Naive B cell (primary cell): ENCODE measurements at regions not wholly inside any gene's neighbourhood (a gene's known extent, or its start where the extent isn't known, plus 50 kb on each side); places are given as distances from the start of the nearest gene placed in this dataset.
A peak's percentile ranks its signal among the peaks of the same experiment; 100 is the strongest.

Experiments used
- ATAC-seq, 2 donors: fragments of 150-1000 bp; cut with Tn5 transposase; 2 replicates each; pipeline ENCODE4 v1.10.0; 2021; ENCODE audit warnings: low read depth in 2 of 2, mild to moderate bottlenecking in 2 of 2, moderate library complexity in 2 of 2
- DNase-seq: peaks from one replicate; pipeline ENCODE4 v3.0.0; 2022
- H3K27ac Mint-ChIP-seq, 6 donors: one replicate each; pipeline ENCODE4 v1.8.0; 2020 to 2022; ENCODE audit warnings: mild to moderate bottlenecking in 6 of 6, mixed read lengths in 6 of 6, moderate library complexity in 5 of 6, inconsistent platforms in 2 of 6
- H3K27me3 Mint-ChIP-seq, 3 donors: one replicate each; pipeline ENCODE4 v1.8.0; 2021 to 2022; ENCODE audit warnings: mixed read lengths in 3 of 3, mild to moderate bottlenecking in 1 of 3
- H3K36me3 Mint-ChIP-seq, 2 donors: one replicate each; pipeline ENCODE4 v1.8.0; 2020 to 2022; ENCODE audit warnings: mixed read lengths in 2 of 2, inconsistent platforms in 1 of 2, mild to moderate bottlenecking in 1 of 2
- H3K4me1 Mint-ChIP-seq, 3 donors: one replicate each; pipeline ENCODE4 v1.8.0; 2020 to 2022; ENCODE audit warnings: mixed read lengths in 3 of 3, inconsistent platforms in 1 of 3, mild to moderate bottlenecking in 1 of 3, moderate library complexity in 1 of 3
- H3K4me3 Mint-ChIP-seq, 8 donors: one replicate each; pipeline ENCODE4 v1.8.0; 2020 to 2022; ENCODE audit warnings: mild to moderate bottlenecking in 8 of 8, mixed read lengths in 8 of 8, moderate library complexity in 8 of 8, inconsistent platforms in 2 of 8
- H3K9me3 Mint-ChIP-seq, 7 donors: one replicate each; pipeline ENCODE4 v1.8.0; 2020 to 2022; ENCODE audit warnings: mixed read lengths in 7 of 7, mild to moderate bottlenecking in 5 of 7, inconsistent platforms in 2 of 7, moderate library complexity in 1 of 7

DNA sequence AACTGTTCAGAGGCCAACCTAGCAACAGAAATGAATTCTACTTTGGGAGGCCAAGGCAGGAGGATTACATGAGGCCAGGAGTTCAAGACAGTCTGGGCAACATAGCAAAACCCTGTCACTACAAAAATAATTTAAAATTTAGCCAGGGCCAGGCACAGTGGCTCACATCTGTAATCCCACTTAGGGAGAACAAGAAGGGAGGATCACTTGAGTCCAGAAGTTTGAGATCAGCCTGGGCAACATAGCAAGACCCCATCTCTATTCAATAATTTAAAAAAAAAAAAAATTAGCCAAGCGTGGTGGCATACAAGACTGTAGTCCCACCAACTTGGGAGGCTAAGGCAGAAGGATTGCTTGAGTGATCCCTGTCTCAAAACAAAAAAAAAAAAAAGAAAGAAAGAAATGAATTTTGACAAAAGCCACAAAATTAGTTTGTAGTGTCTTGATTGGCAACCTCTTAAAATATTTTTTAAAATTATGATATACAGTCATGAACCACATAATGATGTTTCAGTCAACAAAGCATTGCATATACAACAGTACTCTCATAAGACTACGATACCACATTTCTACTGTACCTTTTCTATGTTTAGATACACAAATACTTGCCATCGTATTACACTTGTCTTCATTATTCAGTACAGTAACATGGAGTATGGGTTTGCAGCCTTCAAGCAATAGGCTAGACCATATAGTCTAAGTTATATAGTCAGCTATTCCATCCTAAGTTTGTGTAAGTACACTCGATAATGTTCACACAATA is 130.7 kb downstream of the ZFP36L2 start:
- Mint-ChIP-seq H3K4me3 (no peak overlapping the region), H3K36me3 (no peaks in the 10 kb centered on the region), H3K27ac (peak overlapping the region in 1 of 6 donors; percentile 22), H3K4me1 (peaks cover 11 to 16% (median 14%) of the 10 kb centered on the region in 3 donors), H3K27me3 (peaks cover 0 to 6% (median 0%) of the 10 kb centered on the region in 3 donors), H3K9me3 (peaks cover 0 to 22% (median 12%) of the 10 kb centered on the region in 7 donors)
- DNase-seq (no peak), ATAC-seq (no peak)

DNA sequence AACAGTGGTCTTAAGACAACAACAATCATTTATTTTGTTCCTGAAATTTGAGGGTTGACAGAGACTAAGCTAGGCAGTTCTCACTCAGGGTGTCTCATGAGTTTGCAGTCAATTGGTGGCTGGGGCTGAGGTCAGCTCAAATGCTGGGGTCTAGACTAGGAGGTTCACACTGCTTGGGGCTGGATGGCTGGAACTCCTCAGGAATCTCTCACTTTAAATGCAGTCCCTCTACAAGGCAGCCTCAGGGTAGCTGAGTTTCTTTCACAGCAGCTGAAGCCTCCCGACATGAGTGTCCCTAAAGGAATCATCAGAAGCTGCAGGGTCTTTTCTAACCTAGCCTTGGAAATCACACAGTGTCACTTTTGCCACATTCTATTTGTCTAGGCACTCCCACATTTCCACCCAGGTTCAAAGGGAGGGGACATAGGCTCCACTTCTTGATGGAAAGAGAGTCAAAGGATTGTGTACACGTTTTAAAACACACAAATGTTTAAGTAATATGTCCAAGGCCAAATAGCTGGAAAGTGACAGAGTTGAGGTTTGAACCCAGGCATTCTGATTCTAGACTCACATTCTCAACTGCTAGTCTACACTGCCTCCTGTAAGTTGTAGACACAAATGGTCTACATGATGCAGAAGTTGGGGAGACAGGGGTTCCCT is 133.8 kb downstream of the ZFP36L2 start:
- peak overlapping the region in 1 of 6 donors; percentile 11 for H3K27ac Mint-ChIP-seq
- peak overlapping the region in 1 of 8 donors; percentile 3 for H3K4me3 Mint-ChIP-seq
- no peaks in the 10 kb centered on the region for H3K36me3 Mint-ChIP-seq
- ATAC-seq (no peak), DNase-seq (no peak)
- H3K27me3 Mint-ChIP-seq, result peaks cover 0 to under 1% (median 0%) of the 10 kb centered on the region in 3 donors
- H3K9me3 Mint-ChIP-seq, result peaks cover 0 to 35% (median 22%) of the 10 kb centered on the region in 7 donors
- H3K4me1 Mint-ChIP-seq, result peaks cover 3 to 6% (median 5%) of the 10 kb centered on the region in 3 donors

DNA sequence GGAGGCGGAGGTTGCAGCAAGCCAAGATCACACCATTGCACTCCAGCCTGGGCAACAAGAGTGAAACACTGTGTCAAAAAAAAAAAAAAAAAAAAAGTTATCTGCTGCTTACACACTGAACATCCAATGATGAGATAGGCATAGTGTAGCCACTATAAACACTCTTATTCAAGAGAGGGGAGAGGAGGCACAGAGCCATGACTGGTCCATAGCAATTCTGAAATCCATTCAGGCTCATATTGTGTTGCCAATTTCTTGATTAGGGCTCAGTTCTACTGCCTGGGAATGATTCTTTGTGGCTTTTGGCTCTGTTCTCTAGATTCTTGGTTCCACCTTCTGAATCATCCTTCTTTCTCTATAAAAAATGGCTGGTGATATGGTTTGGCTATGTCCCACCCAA is 136.1 kb downstream of the ZFP36L2 start:
- H3K27ac Mint-ChIP-seq, result peak overlapping the region in 1 of 6 donors; percentile 2
- peaks cover 0 to 22% (median 14%) of the 10 kb centered on the region in 7 donors for H3K9me3 Mint-ChIP-seq
- no peaks in the 10 kb centered on the region for H3K36me3 Mint-ChIP-seq
- H3K4me3 Mint-ChIP-seq, result no peak overlapping the region
- peaks cover 0 to 5% (median 0%) of the 10 kb centered on the region in 3 donors for H3K27me3 Mint-ChIP-seq
- DNase-seq (no peak), ATAC-seq (no peak)
- peaks cover 0 to 5% (median 4%) of the 10 kb centered on the region in 3 donors for H3K4me1 Mint-ChIP-seq

DNA sequence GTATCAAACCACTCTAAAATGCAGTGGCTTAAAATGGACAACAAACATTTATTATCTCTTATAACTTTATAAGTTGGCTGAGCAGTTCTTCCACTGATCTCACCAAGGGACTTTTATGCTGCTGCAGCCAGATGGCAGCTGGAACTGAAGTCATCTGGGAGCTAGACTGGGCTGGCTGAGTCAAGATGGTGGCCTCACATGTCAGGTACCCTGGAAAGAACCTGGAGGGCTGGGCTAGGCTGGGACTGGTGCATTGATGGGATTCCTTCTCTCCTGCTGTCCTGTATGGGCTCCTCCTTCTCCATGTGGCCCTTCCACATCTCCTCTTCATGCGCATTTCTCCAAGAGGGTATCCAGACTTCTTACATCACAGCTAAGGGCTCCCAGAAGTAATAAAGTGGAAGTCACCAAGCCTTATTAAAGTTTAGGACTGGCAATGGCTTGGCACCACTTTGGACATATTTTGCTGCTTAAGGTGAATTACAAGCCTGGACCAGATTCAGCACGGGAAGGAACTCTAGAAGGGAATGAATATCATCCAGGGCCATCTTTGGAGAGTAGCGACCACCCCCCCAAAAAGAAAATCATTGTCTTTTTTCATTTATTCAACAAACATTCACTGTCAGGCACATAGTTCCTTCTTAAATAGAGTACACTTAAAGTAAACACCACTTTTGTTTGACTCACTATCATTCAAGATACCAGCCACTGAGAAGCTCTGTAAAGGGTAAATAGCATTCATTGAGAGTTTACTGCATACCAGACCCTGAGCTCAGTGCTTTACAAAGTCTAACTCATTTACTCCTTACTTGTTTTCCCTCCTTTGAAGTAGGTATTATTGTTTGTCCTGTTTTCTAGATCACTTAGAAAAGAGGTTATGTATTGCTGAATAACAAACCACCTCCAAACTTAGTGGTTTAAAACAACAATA is 138.0 kb downstream of the ZFP36L2 start:
- ATAC-seq (no peak), DNase-seq (no peak)
- H3K36me3 Mint-ChIP-seq, result no peaks in the 10 kb centered on the region
- peaks cover 0 to 22% (median 14%) of the 10 kb centered on the region in 7 donors for H3K9me3 Mint-ChIP-seq
- H3K27ac Mint-ChIP-seq, result peak overlapping the region in 1 of 6 donors; percentile 82
- H3K27me3 Mint-ChIP-seq, result peaks cover 0 to 5% (median 0%) of the 10 kb centered on the region in 3 donors
- H3K4me1 Mint-ChIP-seq, result peaks cover 0 to 8% (median 7%) of the 10 kb centered on the region in 3 donors
- no peak overlapping the region for H3K4me3 Mint-ChIP-seq

DNA sequence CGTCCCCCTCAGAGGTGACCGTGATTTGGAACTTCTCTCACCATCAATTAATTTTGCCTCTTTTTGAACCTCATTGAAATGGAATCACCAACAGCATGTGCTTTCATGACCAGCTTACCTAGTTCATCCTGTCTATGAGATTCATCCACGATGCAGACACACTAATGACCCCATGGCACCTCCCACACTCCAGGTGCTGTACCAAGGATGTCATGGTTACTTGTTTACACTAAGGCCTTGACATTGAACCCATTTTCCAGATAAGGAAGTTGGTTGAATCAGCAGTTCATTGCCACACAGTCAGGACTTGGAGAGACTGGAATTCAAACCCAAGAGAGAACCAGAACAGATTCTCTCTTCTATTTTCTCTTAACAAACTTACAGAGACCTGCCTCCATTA is 139.0 kb downstream of the ZFP36L2 start:
- Mint-ChIP-seq H3K36me3 (no peaks in the 10 kb centered on the region), H3K9me3 (peaks cover 0 to 22% (median 14%) of the 10 kb centered on the region in 7 donors), H3K4me1 (peaks cover 6 to 12% (median 8%) of the 10 kb centered on the region in 3 donors), H3K4me3 (no peak overlapping the region), H3K27me3 (peaks cover 0 to 5% (median 0%) of the 10 kb centered on the region in 3 donors), H3K27ac (peak overlapping the region in 2 of 6 donors; percentile 61 to 89)
- no peak for ATAC-seq
- no peak for DNase-seq

DNA sequence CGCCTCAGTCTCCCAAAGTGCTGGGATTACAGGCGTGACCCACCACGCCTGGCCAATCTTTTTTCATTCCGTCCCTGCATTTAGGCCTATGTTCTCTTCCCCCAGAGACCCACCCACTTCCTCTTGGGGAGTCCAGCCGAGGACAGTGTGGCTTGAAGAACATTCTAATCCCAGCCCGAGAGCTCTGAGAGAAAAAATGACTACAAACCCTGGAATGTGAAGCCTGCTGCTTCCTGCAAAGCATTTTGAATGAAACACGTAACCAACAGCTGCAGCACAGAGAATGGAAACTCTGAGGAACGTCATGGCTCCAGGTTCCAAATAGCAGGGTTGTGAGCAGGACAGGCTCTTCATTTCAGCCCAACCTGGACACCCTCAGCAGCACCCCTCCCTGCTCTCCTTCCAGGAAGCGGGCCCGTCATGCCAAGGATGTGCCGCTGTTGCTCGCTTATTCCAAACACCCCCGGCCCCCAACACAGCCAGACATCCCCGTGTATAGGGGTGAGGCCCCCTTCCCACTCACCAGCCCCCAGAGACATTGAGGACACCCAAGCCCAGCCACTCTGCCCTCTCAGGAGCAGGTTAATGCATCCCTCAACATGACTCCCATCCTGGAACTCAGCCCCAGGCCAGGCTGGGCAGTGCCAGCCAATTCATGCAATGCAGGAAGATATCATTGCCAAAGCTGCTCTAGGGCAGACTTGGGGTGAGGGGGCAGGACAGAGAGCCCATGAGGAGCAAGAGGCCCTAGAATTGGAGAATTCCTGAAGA is 139.8 kb downstream of the ZFP36L2 start:
- Mint-ChIP-seq H3K36me3 (no peaks in the 10 kb centered on the region), H3K4me1 (peaks cover 6 to 12% (median 8%) of the 10 kb centered on the region in 3 donors), H3K9me3 (peaks cover 0 to 22% (median 13%) of the 10 kb centered on the region in 7 donors), H3K4me3 (no peak overlapping the region), H3K27ac (peak overlapping the region in 1 of 6 donors; percentile 52), H3K27me3 (peaks cover 0 to 5% (median 0%) of the 10 kb centered on the region in 3 donors)
- DNase-seq, result no peak
- ATAC-seq, result no peak

DNA sequence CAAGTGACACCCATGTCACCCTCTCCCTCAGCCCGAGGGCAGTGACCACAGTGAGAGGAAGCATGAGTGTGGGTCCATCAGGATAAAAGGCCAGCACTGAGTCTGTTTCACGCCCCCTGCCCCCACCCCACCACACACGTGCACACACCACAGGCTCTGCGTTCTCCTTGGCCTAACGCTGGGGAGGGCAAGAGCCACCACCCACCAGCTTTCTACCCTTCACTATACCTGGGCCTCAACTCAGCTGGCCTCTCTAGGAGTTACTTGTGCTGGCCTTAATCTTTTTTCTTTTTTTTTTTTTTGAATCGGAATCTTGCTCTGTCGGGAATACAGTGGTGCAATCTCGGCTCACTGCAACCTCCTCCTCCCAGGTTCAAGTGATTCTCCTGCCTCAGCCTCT is 140.5 kb downstream of the ZFP36L2 start:
- peaks cover 0 to 15% (median 12%) of the 10 kb centered on the region in 7 donors for H3K9me3 Mint-ChIP-seq

DNA sequence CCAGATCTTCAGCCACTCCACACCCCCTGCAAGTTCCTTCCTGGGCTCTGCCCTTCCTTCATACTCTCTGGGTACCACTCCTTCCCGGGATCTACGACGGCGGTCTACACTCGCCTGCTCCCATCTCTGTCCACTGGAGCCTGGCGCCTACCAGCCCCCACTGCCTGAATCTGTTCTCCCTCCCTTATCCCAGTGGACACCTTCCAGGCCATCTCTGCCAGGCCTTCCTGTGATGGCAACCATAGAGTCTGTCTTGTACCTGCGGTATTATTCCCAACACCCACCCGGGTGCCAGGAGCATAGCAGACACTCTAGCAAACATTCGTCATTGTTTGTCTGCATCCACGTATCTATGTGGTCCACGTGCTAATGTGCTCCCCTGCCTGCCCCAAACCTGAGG is 140.9 kb downstream of the ZFP36L2 start:
- Mint-ChIP-seq H3K27me3 (peaks cover 0 to 5% (median 0%) of the 10 kb centered on the region in 3 donors), H3K9me3 (peaks cover 0 to 11% (median 7%) of the 10 kb centered on the region in 7 donors), H3K27ac (peak overlapping the region in 3 of 6 donors; percentile 34 to 71 (median 63)), H3K36me3 (no peaks in the 10 kb centered on the region), H3K4me1 (peaks cover 6 to 12% (median 8%) of the 10 kb centered on the region in 3 donors), H3K4me3 (no peak overlapping the region)
- ATAC-seq, result no peak
- DNase-seq, result no peak

More for the DNA sequence above, 140.5 kb downstream of the ZFP36L2 start:
- H3K4me3 Mint-ChIP-seq, result no peak overlapping the region
- peaks cover 6 to 12% (median 8%) of the 10 kb centered on the region in 3 donors for H3K4me1 Mint-ChIP-seq
- peaks cover 0 to 5% (median 0%) of the 10 kb centered on the region in 3 donors for H3K27me3 Mint-ChIP-seq
- ATAC-seq (no peak), DNase-seq (no peak)
- H3K27ac Mint-ChIP-seq, result no peak overlapping the region
- H3K36me3 Mint-ChIP-seq, result no peaks in the 10 kb centered on the region

DNA sequence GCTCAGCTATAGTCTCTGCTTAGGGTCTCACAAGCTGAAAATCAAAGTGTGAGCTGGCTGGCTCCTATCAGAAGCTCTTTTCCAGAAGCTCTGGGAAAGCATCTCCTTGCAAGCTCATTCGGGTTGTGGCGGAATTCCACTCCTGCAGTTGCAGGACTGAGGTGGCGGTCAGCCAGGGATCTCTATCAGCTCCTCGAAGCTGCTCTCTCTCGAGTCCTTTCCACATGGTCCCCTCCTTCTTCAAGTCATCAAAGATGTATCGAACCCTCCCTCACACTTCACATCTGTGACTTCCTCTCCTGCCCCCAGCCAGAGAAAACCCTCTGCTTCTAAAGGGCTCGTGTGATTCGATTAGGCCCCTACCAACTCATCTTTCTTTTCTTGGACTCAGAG is 141.7 kb downstream of the ZFP36L2 start:
- Mint-ChIP-seq H3K27ac (peak overlapping the region in 4 of 6 donors; percentile 19 to 90 (median 38)), H3K36me3 (no peaks in the 10 kb centered on the region), H3K9me3 (peaks cover 0 to 3% (median under 1%) of the 10 kb centered on the region in 7 donors), H3K27me3 (peaks cover 0 to 5% (median 0%) of the 10 kb centered on the region in 3 donors), H3K4me1 (peaks cover 6 to 20% (median 9%) of the 10 kb centered on the region in 3 donors), H3K4me3 (no peak overlapping the region)
- DNase-seq (no peak), ATAC-seq (no peak)

DNA sequence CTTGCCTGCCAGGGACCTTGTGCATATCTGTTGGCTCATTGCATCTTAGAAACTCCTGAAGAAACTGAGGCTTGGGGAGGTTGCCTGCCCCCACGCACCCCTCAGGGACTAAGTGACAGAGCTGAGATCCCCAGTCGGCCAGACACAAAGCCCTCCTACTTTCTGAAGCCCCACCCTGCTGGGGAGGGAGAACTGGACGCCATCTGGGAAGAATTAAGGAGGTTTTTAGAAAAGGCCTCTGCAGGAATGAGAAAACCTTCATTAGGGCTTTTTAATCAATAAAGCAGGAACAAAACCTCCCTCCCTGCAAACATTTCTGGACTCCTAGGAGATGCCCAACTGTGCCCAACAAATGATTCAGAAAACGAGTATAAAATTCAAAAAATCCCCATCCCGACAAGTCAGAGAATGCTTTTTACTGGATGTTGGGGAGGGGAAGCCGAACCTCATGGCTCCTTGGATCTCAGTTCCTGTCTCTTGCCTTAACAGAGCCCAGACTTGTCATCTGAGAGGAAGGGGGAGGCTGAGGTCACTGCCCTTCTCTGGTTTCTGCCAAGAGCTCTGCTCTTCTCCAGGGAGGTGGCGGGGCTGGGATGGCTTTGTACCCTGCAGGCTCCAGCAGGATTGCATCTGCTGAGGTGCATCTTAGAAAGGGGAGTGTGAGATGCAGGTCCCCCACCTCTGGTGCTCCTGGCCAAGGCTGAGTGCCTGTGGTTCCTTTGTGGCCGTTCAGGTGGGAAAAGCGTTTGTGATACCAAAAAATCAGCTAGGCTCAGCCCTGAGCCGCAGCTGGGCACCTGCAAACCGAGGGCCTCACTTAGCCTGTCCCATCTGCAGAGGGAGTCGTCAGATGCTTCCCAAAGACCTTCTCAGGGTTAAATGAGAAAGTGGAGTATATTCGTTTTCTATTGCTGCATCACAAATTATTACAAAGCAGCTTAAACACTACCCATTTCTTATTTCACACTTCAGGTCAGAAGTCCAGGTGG is 142.4 kb downstream of the ZFP36L2 start:
- H3K27me3 Mint-ChIP-seq, result peaks cover 0 to 5% (median 0%) of the 10 kb centered on the region in 3 donors
- DNase-seq, result no peak

DNA sequence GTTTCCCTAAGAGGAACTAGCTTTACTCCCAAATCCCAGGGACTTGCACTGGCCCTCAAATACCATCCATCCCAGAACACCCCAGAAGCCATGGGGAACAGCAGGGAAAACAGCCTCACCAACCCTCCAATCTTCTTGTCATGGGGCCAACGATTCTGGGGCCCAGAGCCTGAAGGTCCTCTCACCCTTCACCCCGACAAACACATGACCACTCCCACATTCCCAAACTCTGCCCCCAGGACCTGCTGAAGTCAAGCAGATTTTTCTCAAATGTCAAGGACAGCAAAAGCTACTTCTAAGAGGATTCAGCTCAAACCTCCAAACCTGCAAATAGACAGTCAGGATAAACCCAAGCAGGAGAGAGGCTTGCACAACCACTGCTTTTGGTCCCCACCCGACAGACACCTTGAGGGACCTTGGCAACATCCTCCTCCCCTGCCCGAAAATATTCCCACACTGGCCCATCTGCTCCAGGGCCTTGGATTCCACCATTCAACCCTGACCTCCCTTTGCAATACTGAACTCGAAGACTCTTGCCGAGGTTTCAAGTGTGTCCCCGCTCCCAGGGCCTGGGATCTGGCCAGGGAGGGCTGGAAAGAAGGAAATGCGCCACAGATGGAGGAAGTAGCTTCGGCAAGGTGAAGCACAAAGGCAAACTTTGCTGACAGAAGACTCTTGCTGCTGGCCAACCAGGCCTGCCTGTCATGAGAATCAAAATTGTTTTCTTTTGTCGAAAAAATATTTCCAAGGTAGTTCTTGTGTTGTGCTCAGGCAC is 143.3 kb downstream of the ZFP36L2 start:
- H3K4me1 Mint-ChIP-seq, result peaks cover 6 to 21% (median 11%) of the 10 kb centered on the region in 3 donors
- no peak overlapping the region for H3K4me3 Mint-ChIP-seq
- peaks cover 0 to 5% (median 0%) of the 10 kb centered on the region in 3 donors for H3K27me3 Mint-ChIP-seq
- H3K27ac Mint-ChIP-seq, result peak overlapping the region in 3 of 6 donors; percentile 17 to 56 (median 25)
- ATAC-seq (no peak), DNase-seq (no peak)
- no peaks in the 10 kb centered on the region for H3K9me3 Mint-ChIP-seq
- no peaks in the 10 kb centered on the region for H3K36me3 Mint-ChIP-seq

More for the DNA sequence above, 142.4 kb downstream of the ZFP36L2 start:
- H3K36me3 Mint-ChIP-seq, result no peaks in the 10 kb centered on the region
- no peak for ATAC-seq
- no peak overlapping the region for H3K4me3 Mint-ChIP-seq
- no peaks in the 10 kb centered on the region for H3K9me3 Mint-ChIP-seq
- peaks cover 6 to 21% (median 11%) of the 10 kb centered on the region in 3 donors for H3K4me1 Mint-ChIP-seq
- H3K27ac Mint-ChIP-seq, result no peak overlapping the region
